ENCODE measurements at regions not wholly inside any gene's neighbourhood (a gene's known extent, or its start where the extent isn't known, plus 50 kb on each side); places are given as distances from the start of the nearest gene placed in this dataset.
"Not testable (repeated sequence)": the region's sequence is repeated elsewhere in the genome, so short reads cannot be mapped to it uniquely, and the experiment has no call there.

GRCh38 chr18:53918091-53918490 lies 306.4 kb downstream of the MBD2 start:
- DNase-seq: no peak

GRCh38 chr18:53911200-53911599 lies 313.3 kb downstream of the MBD2 start:
- no peak for DNase-seq

GRCh38 chr18:53909668-53910067 lies 314.8 kb downstream of the MBD2 start:
- peak; percentile 49 for DNase-seq

GRCh38 chr18:53907921-53908320 lies 316.5 kb downstream of the MBD2 start:
- DNase-seq: no peak

- no peak for DNase-seq
Observed at GRCh38 chr18:53906681-53907080, 317.8 kb downstream of the MBD2 start.

GRCh38 chr18:53894675-53895442 lies 329.6 kb downstream of the MBD2 start:
- DNase-seq: no peak

- no peak for DNase-seq
Observed at GRCh38 chr18:53887447-53887846, 337.0 kb downstream of the MBD2 start.

GRCh38 chr18:53886058-53886457 lies 338.4 kb downstream of the MBD2 start:
- no peak for DNase-seq

GRCh38 chr18:53883771-53884170 lies 340.7 kb downstream of the MBD2 start:
- no peak for DNase-seq

GRCh38 chr18:53874103-53874502 lies 350.4 kb downstream of the MBD2 start:
- DNase-seq: no peak

GRCh38 chr18:53864770-53865169 lies 359.7 kb downstream of the MBD2 start:
- DNase-seq: no peak

- no peak for DNase-seq
Observed at GRCh38 chr18:53862921-53863320, 361.5 kb downstream of the MBD2 start.

GRCh38 chr18:53861185-53861584 lies 363.3 kb downstream of the MBD2 start:
- DNase-seq: no peak

GRCh38 chr18:53859764-53860163 lies 364.7 kb downstream of the MBD2 start:
- DNase-seq: no peak

GRCh38 chr18:53850902-53851301 lies 373.6 kb downstream of the MBD2 start:
- no peak for DNase-seq

GRCh38 chr18:53843763-53844162 lies 380.7 kb downstream of the MBD2 start:
- no peak for DNase-seq

GRCh38 chr18:53843113-53843760 lies 381.2 kb downstream of the MBD2 start:
- DNase-seq: no peak

GRCh38 chr18:53838746-53839145 lies 385.7 kb downstream of the MBD2 start:
- no peak for DNase-seq

- DNase-seq: not testable (repeated sequence)
Observed at GRCh38 chr18:53821141-53821540, 403.3 kb downstream of the MBD2 start.

- DNase-seq: no peak
Observed at GRCh38 chr18:53819671-53820070, 404.8 kb downstream of the MBD2 start.

- no peak for DNase-seq
Observed at GRCh38 chr18:53819174-53819573, 405.3 kb downstream of the MBD2 start.

- no peak for DNase-seq
Observed at GRCh38 chr18:53817976-53818950, 406.2 kb downstream of the MBD2 start.

- DNase-seq: no peak
Observed at GRCh38 chr18:53800171-53800570, 424.3 kb downstream of the MBD2 start.

All from RPMI8226 (cell line).